GM10266 (cell line): ENCODE measurements at regions not wholly inside any gene's neighbourhood (a gene's known extent, or its start where the extent isn't known, plus 50 kb on each side); places are given as distances from the start of the nearest gene placed in this dataset.

Source experiments
- DNase-seq: peaks from one replicate; pipeline ENCODE4 v3.0.0; 2012; ENCODE audit errors: extremely low spot score
- CTCF ChIP-seq: IDR thresholded peaks from 2 replicates; pipeline ENCODE4 v1.5.1; 2012; ENCODE audit warnings: mild to moderate bottlenecking, low read depth; ENCODE audit not compliant: control insufficient read depth, insufficient read depth; ENCODE audit errors: missing control alignments

GRCh38 chr22:49592780-49593501, 234.7 kb downstream of the BRD1 start:
- no peak for DNase-seq
- no peak for TF ChIP-seq CTCF

- no peak for DNase-seq
- TF ChIP-seq CTCF: no peak
Measured at GRCh38 chr22:49590851-49591445, 236.7 kb downstream of the BRD1 start.

GRCh38 chr22:49590381-49590780, 237.3 kb downstream of the BRD1 start:
- no peak for TF ChIP-seq CTCF
- no peak for DNase-seq

GRCh38 chr22:49589811-49590210, 237.9 kb downstream of the BRD1 start:
- DNase-seq: no peak
- no peak for TF ChIP-seq CTCF

- TF ChIP-seq CTCF: no peak
- DNase-seq: no peak
Measured at GRCh38 chr22:49589301-49589700, 238.4 kb downstream of the BRD1 start.

GRCh38 chr22:49588739-49589138, 238.9 kb downstream of the BRD1 start:
- TF ChIP-seq CTCF: no peak
- no peak for DNase-seq

GRCh38 chr22:49587987-49588386, 239.7 kb downstream of the BRD1 start:
- DNase-seq: no peak
- no peak for TF ChIP-seq CTCF
